ENCODE measurements at regions not wholly inside any gene's neighbourhood (a gene's known extent, or its start where the extent isn't known, plus 50 kb on each side); places are given as distances from the start of the nearest gene placed in this dataset.

- Mint-ChIP-seq H3K4me3 (no peak overlapping the region), H3K9me3 (peaks cover 5% of the 10 kb centered on the region in 2 donors), H3K27me3 (ENCODE audit: low read depth) (no peaks in the 10 kb centered on the region), H3K4me1 (ENCODE audit: low read depth) (no peaks in the 10 kb centered on the region), H3K27ac (no peak overlapping the region), H3K36me3 (ENCODE audit: insufficient read depth in 2 of 2) (no peaks in the 10 kb centered on the region)
- ATAC-seq (replicated peaks in 1 of 2): no peak
- no peak for DNase-seq
These were observed 763.6 kb upstream of the EEF2KMT start for GRCh38 chr16:5861241-5861640.

DNA sequence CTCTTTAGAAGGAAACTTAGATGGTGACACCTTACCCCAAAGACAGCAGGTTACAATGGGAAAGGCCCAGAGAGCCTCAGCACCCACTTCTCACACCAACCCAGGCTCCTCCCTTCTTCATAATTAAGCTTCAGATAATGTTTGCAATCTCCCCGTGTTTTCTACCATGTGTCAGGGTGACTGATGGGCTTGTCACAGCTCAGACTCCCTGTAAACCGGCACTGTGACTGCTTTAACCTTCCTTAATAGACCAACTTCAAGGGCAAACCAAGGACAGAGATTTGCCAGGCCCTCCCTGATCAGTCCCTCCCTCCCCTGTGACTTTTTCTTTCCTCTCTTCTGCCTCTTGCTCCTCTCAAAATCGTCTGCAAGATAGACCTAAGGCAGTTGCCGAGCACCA lies 760.6 kb upstream of the EEF2KMT start:
- Mint-ChIP-seq H3K9me3 (peaks cover 7% of the 10 kb centered on the region in 2 donors), H3K27ac (no peak overlapping the region), H3K4me3 (no peak overlapping the region), H3K4me1 (ENCODE audit: low read depth) (no peaks in the 10 kb centered on the region), H3K27me3 (ENCODE audit: low read depth) (no peaks in the 10 kb centered on the region), H3K36me3 (ENCODE audit: insufficient read depth in 2 of 2) (no peaks in the 10 kb centered on the region)
- no peak for ATAC-seq (replicated peaks in 1 of 2)
- DNase-seq: no peak

DNA sequence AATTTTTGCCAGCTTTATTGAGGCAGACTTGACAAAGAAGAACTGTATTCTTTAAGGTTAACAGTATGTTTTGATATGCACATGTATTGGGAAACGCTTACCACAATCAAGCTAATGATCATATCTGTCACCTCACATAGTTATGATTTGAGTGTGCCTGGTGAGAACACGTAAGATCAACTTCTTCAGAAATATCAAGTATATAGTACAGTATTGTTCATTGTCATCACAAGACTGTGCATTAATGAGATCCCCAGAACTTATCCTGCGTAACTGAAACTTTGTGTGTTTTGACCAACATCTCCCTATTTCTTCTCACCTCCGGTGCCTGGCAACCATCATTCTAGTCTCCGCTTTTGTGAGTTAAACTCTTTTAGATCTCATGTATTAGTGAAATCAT lies 756.4 kb upstream of the EEF2KMT start:
- H3K4me3 Mint-ChIP-seq: no peak overlapping the region
- no peaks in the 10 kb centered on the region for H3K27me3 Mint-ChIP-seq (ENCODE audit: low read depth)
- H3K36me3 Mint-ChIP-seq (ENCODE audit: insufficient read depth in 2 of 2): peaks cover 0 to 1% of the 10 kb centered on the region in 2 donors
- DNase-seq (no peak), ATAC-seq (replicated peaks in 1 of 2) (peak; percentile 25 to 92)
- peaks cover 6 to 7% of the 10 kb centered on the region in 2 donors for H3K9me3 Mint-ChIP-seq
- no peak overlapping the region for H3K27ac Mint-ChIP-seq
- H3K4me1 Mint-ChIP-seq (ENCODE audit: low read depth): no peaks in the 10 kb centered on the region

- H3K27me3 Mint-ChIP-seq (ENCODE audit: low read depth): no peaks in the 10 kb centered on the region
- no peak overlapping the region for H3K4me3 Mint-ChIP-seq
- peaks cover 6 to 7% of the 10 kb centered on the region in 2 donors for H3K9me3 Mint-ChIP-seq
- H3K27ac Mint-ChIP-seq: no peak overlapping the region
- no peaks in the 10 kb centered on the region for H3K4me1 Mint-ChIP-seq (ENCODE audit: low read depth)
- ATAC-seq (replicated peaks in 1 of 2) (no peak), DNase-seq (no peak)
- H3K36me3 Mint-ChIP-seq (ENCODE audit: insufficient read depth in 2 of 2): peaks cover 0 to 1% of the 10 kb centered on the region in 2 donors
These were observed 754.6 kb upstream of the EEF2KMT start for GRCh38 chr16:5852151-5852550.

- DNase-seq (no peak), ATAC-seq (replicated peaks in 1 of 2) (no peak)
- H3K4me3 Mint-ChIP-seq: no peak overlapping the region
- no peak overlapping the region for H3K27ac Mint-ChIP-seq
- no peaks in the 10 kb centered on the region for H3K4me1 Mint-ChIP-seq (ENCODE audit: low read depth)
- H3K9me3 Mint-ChIP-seq: peaks cover 4 to 7% of the 10 kb centered on the region in 2 donors
- peaks cover 0 to 1% of the 10 kb centered on the region in 2 donors for H3K36me3 Mint-ChIP-seq (ENCODE audit: insufficient read depth in 2 of 2)
- H3K27me3 Mint-ChIP-seq (ENCODE audit: low read depth): no peaks in the 10 kb centered on the region
These were observed 753.9 kb upstream of the EEF2KMT start for GRCh38 chr16:5851393-5851982.

DNA sequence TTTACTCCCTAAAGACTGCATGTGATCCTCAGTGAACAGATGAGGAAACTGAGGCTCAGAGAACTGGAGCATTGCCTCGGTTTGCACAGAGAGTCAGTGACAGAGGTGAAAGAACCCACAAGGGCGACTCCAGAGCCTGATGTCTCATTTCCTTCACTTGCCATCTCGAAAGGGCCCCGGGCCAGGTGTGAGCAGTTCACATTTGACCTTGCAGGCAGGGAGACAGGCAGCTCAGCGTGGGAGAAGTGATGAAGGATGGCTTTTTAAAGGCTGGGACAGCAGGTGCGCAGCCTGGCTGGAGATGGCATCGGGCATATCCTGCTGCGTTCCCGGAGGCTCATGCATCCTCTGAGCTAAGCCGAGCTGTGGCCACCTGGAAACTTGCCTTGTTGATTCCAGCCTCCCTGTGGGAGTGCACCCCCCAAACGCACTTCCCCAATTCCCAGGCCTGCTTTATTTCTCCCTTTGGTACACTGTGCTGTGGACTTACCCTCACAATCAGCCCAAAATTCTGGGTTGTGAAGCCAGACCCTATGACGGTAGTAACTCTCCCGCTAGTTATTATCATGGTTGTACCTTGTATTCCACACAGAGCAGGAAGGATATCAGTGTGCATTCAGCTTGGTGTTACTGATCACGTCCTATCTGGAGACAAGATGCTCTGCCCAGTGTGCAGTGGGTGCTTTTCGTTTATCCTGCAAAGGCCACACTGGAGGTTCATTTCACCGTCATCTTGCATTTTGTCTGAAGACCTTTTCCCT lies 753.2 kb upstream of the EEF2KMT start:
- Mint-ChIP-seq H3K4me3 (no peak overlapping the region), H3K27ac (no peak overlapping the region), H3K27me3 (ENCODE audit: low read depth) (no peaks in the 10 kb centered on the region), H3K36me3 (ENCODE audit: insufficient read depth in 2 of 2) (peaks cover 0 to 1% of the 10 kb centered on the region in 2 donors), H3K4me1 (ENCODE audit: low read depth) (no peaks in the 10 kb centered on the region), H3K9me3 (peaks cover 4 to 7% of the 10 kb centered on the region in 2 donors)
- ATAC-seq (replicated peaks in 1 of 2): no peak
- no peak for DNase-seq

- H3K9me3 Mint-ChIP-seq: peaks cover 2 to 3% of the 10 kb centered on the region in 2 donors
- no peaks in the 10 kb centered on the region for H3K36me3 Mint-ChIP-seq (ENCODE audit: insufficient read depth in 2 of 2)
- H3K27ac Mint-ChIP-seq: no peak overlapping the region
- ATAC-seq (replicated peaks in 1 of 2) (no peak), DNase-seq (no peak)
- no peaks in the 10 kb centered on the region for H3K27me3 Mint-ChIP-seq (ENCODE audit: low read depth)
- H3K4me1 Mint-ChIP-seq (ENCODE audit: low read depth): no peaks in the 10 kb centered on the region
- no peak overlapping the region for H3K4me3 Mint-ChIP-seq
These were observed 747.5 kb upstream of the EEF2KMT start for GRCh38 chr16:5845046-5845445.

DNA sequence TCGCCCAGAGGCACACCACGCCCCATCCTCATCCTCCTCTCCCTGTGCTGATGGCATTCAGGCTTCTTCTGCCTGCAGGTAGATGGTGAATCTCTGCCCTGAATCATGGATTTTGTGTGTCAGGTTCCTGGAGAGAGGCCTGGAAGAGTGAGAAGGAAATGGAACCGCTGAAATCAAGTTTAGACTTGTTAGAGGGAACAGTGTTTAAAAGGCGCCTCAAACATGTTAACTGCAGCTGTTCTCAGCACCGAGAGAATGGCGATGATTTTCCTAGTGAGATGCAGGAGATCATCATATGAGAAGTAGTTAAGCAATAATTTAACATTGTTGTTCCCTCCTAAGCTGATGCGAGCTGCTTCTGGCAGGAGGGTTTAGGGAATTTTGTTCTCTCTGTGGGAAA lies 744.4 kb upstream of the EEF2KMT start:
- Mint-ChIP-seq H3K9me3 (peaks cover 2% of the 10 kb centered on the region in 2 donors), H3K4me3 (no peak overlapping the region), H3K27ac (no peak overlapping the region), H3K27me3 (ENCODE audit: low read depth) (no peaks in the 10 kb centered on the region), H3K36me3 (ENCODE audit: insufficient read depth in 2 of 2) (no peaks in the 10 kb centered on the region), H3K4me1 (ENCODE audit: low read depth) (no peaks in the 10 kb centered on the region)
- ATAC-seq (replicated peaks in 1 of 2) (no peak), DNase-seq (no peak)

DNA sequence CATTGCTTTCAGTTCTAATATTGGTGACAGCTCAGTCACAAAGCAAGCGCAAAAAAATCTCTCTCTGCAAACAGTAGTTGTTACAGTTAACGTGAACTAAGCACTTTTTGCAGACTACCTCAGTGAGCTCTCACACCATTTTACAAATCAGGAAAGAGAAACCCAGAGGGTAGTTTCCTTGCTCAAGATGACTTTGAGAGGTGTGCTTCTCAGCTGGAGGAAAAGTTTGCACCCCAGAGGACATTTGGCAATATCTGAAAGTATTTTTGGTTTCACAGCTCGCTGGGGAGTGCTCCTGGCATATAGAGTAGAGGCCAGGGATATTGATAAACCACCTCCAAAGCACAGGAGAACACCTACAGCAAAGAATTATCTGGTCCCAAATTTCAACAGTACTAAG lies 741.1 kb upstream of the EEF2KMT start:
- H3K4me3 Mint-ChIP-seq: no peak overlapping the region
- H3K27me3 Mint-ChIP-seq (ENCODE audit: low read depth): no peaks in the 10 kb centered on the region
- H3K9me3 Mint-ChIP-seq: peaks cover 8 to 9% of the 10 kb centered on the region in 2 donors
- H3K36me3 Mint-ChIP-seq (ENCODE audit: insufficient read depth in 2 of 2): peaks cover 0 to 2% of the 10 kb centered on the region in 2 donors
- H3K27ac Mint-ChIP-seq: no peak overlapping the region
- no peak for DNase-seq
- ATAC-seq (replicated peaks in 1 of 2): no peak
- H3K4me1 Mint-ChIP-seq (ENCODE audit: low read depth): no peaks in the 10 kb centered on the region

DNA sequence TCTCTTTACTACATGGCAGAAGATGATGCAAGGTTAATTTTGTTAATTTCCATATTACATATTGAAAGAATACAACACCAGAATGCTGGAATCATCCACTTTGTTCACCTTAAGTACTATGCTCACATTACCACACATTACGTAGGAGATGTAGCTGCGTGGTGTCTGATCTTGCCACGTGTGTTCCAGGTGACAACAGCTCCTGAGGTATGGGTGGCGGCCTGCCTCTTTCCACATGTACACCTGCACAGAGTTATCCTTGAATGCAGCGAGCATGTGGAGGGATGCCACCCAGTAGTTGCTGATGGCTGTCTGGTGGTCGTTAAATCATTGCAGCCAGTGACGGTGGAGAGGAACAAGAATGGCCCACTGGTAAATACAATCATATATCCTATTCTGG lies 740.5 kb upstream of the EEF2KMT start:
- Mint-ChIP-seq H3K36me3 (ENCODE audit: insufficient read depth in 2 of 2) (peaks cover 0 to 2% of the 10 kb centered on the region in 2 donors), H3K27me3 (ENCODE audit: low read depth) (no peaks in the 10 kb centered on the region), H3K9me3 (peaks cover 8 to 9% of the 10 kb centered on the region in 2 donors), H3K4me3 (no peak overlapping the region), H3K4me1 (ENCODE audit: low read depth) (no peaks in the 10 kb centered on the region), H3K27ac (no peak overlapping the region)
- DNase-seq (no peak), ATAC-seq (replicated peaks in 1 of 2) (no peak)

GRCh38 chr16:5837007-5837670 lies 739.5 kb upstream of the EEF2KMT start:
- peaks cover 8 to 9% of the 10 kb centered on the region in 2 donors for H3K9me3 Mint-ChIP-seq
- DNase-seq (no peak), ATAC-seq (replicated peaks in 1 of 2) (no peak)
- H3K27me3 Mint-ChIP-seq (ENCODE audit: low read depth): no peaks in the 10 kb centered on the region
- no peak overlapping the region for H3K27ac Mint-ChIP-seq
- H3K4me3 Mint-ChIP-seq: no peak overlapping the region
- no peaks in the 10 kb centered on the region for H3K4me1 Mint-ChIP-seq (ENCODE audit: low read depth)
- H3K36me3 Mint-ChIP-seq (ENCODE audit: insufficient read depth in 2 of 2): peaks cover 0 to 2% of the 10 kb centered on the region in 2 donors

DNA sequence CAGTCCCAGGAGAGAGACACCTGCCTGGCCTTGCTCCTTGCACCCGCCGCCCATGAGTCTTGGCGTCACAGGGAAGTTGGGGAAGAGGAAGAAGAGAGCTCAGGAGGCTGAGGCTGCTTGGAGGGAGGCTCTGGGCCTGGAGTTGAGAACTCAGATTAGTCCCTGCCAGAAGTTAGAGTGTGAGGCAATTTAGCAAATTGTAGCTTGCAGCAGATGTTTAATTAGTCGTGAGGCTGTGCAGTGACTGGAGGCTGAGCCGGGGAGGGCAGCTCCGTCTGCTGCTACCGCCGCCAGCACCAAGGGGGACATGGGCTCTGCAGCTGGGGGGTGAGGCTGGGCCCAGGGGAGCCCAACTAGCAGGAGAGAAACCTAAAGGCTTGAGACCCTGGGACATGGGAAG lies 738.3 kb upstream of the EEF2KMT start:
- no peaks in the 10 kb centered on the region for H3K27me3 Mint-ChIP-seq (ENCODE audit: low read depth)
- peaks cover 0 to 2% of the 10 kb centered on the region in 2 donors for H3K36me3 Mint-ChIP-seq (ENCODE audit: insufficient read depth in 2 of 2)

GRCh38 chr16:5826332-5826731 lies 728.7 kb upstream of the EEF2KMT start:
- no peak for ATAC-seq (replicated peaks in 1 of 2)
- Mint-ChIP-seq H3K9me3 (peaks cover 3 to 6% of the 10 kb centered on the region in 2 donors), H3K27me3 (ENCODE audit: low read depth) (no peaks in the 10 kb centered on the region), H3K36me3 (ENCODE audit: insufficient read depth in 2 of 2) (no peaks in the 10 kb centered on the region), H3K4me1 (ENCODE audit: low read depth) (no peaks in the 10 kb centered on the region), H3K4me3 (no peak overlapping the region), H3K27ac (no peak overlapping the region)
- DNase-seq: no peak

More for the DNA sequence above, 738.3 kb upstream of the EEF2KMT start:
- peak overlapping the region; percentile 2 for H3K27ac Mint-ChIP-seq
- DNase-seq (no peak), ATAC-seq (replicated peaks in 1 of 2) (no peak)
- no peak overlapping the region for H3K4me3 Mint-ChIP-seq
- no peaks in the 10 kb centered on the region for H3K4me1 Mint-ChIP-seq (ENCODE audit: low read depth)
- peaks cover 8% of the 10 kb centered on the region in 2 donors for H3K9me3 Mint-ChIP-seq
